GM12878 (cell line): ENCODE measurements at regions not wholly inside any gene's neighbourhood (a gene's known extent, or its start where the extent isn't known, plus 50 kb on each side); places are given as distances from the start of the nearest gene placed in this dataset.

Experiments
- BMI1 ChIP-seq: fragments of 450-650 bp; IDR thresholded peaks from 2 replicates; pipeline ENCODE4 v1.6.1; 2016; ENCODE audit warnings: mild to moderate bottlenecking, moderate library complexity, borderline replicate concordance
- CBX3 ChIP-seq: fragments of 200-600 bp; sonication (generic); IDR thresholded peaks from 2 replicates; pipeline ENCODE4 v1.6.1; 2016; ENCODE audit warnings: low read depth, borderline replicate concordance
- EED ChIP-seq: sonication (generic); IDR thresholded peaks from 2 replicates; pipeline ENCODE4 v1.6.1; 2016; ENCODE audit warnings: antibody characterized with exemption, low read depth
- IRF3 ChIP-seq: fragments of 450-650 bp; IDR thresholded peaks from 2 replicates; pipeline ENCODE4 v1.6.1; 2014; ENCODE audit warnings: mild to moderate bottlenecking
- PAX5 ChIP-seq: IDR thresholded peaks from 2 replicates; pipeline ENCODE4 v1.6.1; 2011; ENCODE audit warnings: low read depth, low read length, borderline replicate concordance
- PAX8 ChIP-seq: fragments of 450-650 bp; IDR thresholded peaks from 2 replicates; pipeline ENCODE4 v1.6.1; 2017; ENCODE audit warnings: mild to moderate bottlenecking, moderate library complexity
- POLR2A ChIP-seq: IDR thresholded peaks from 2 replicates; pipeline ENCODE4 v1.6.1; 2011; ENCODE audit warnings: low read depth, mild to moderate bottlenecking, low read length
- POLR2AphosphoS2 ChIP-seq: IDR thresholded peaks from 2 replicates; pipeline ENCODE4 v1.6.1; 2011; ENCODE audit warnings: low read depth, mild to moderate bottlenecking, low read length, improper control_type of control experiment, moderate library complexity
- SMARCA5 ChIP-seq: fragments of 450-650 bp; IDR thresholded peaks from 2 replicates; pipeline ENCODE4 v1.6.1; 2017; ENCODE audit warnings: mild to moderate bottlenecking
- SRF ChIP-seq, 2 experiments: IDR thresholded peaks; 2 replicates each; pipeline ENCODE4 v1.6.1; 2011; ENCODE audit warnings: low read depth in 2 of 2, low read length in 2 of 2, mild to moderate bottlenecking in 1 of 2, moderate library complexity in 1 of 2
- TCF12 ChIP-seq: IDR thresholded peaks from 2 replicates; pipeline ENCODE4 v1.6.1; 2011; ENCODE audit warnings: low read depth, mild to moderate bottlenecking, low read length
- ZBTB40 ChIP-seq: fragments of 450-650 bp; IDR thresholded peaks from 2 replicates; pipeline ENCODE4 v1.6.1; 2016; ENCODE audit warnings: mild to moderate bottlenecking, moderate library complexity, borderline replicate concordance
- TF ChIP-seq, protein P1 (sequence below): fragments of 150-350 bp; IDR thresholded peaks from 2 replicates; pipeline ENCODE4 v1.6.1; 2014; ENCODE audit warnings: mild to moderate bottlenecking, low read depth, low read length
- TF ChIP-seq, protein P2 (sequence below): IDR thresholded peaks from 2 replicates; pipeline ENCODE4 v1.6.1; 2012; ENCODE audit warnings: improper control_type of control experiment, low read depth, low read length; ENCODE audit not compliant: insufficient replicate concordance
- TF ChIP-seq, protein P3 (sequence below): fragments of 450-650 bp; IDR thresholded peaks from 2 replicates; pipeline ENCODE4 v1.6.1; 2017; ENCODE audit warnings: mild to moderate bottlenecking, low read depth, inconsistent platforms; ENCODE audit not compliant: poor library complexity, severe bottlenecking

- TF ChIP-seq, protein P1, sequence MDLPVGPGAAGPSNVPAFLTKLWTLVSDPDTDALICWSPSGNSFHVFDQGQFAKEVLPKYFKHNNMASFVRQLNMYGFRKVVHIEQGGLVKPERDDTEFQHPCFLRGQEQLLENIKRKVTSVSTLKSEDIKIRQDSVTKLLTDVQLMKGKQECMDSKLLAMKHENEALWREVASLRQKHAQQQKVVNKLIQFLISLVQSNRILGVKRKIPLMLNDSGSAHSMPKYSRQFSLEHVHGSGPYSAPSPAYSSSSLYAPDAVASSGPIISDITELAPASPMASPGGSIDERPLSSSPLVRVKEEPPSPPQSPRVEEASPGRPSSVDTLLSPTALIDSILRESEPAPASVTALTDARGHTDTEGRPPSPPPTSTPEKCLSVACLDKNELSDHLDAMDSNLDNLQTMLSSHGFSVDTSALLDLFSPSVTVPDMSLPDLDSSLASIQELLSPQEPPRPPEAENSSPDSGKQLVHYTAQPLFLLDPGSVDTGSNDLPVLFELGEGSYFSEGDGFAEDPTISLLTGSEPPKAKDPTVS: no peak
- TF ChIP-seq PAX5: no peak
- no peak for TF ChIP-seq SRF (IDR thresholded peaks at IDR 0.05; ENCODE audit: low read depth in 2 of 2, low read length in 2 of 2)
- TF ChIP-seq EED: no peak
- TF ChIP-seq IRF3: no peak
- TF ChIP-seq ZBTB40: no peak
- no peak for TF ChIP-seq POLR2AphosphoS2
- TF ChIP-seq POLR2A: no peak
- TF ChIP-seq SMARCA5: no peak
- TF ChIP-seq CBX3: no peak
- TF ChIP-seq, protein P2, sequence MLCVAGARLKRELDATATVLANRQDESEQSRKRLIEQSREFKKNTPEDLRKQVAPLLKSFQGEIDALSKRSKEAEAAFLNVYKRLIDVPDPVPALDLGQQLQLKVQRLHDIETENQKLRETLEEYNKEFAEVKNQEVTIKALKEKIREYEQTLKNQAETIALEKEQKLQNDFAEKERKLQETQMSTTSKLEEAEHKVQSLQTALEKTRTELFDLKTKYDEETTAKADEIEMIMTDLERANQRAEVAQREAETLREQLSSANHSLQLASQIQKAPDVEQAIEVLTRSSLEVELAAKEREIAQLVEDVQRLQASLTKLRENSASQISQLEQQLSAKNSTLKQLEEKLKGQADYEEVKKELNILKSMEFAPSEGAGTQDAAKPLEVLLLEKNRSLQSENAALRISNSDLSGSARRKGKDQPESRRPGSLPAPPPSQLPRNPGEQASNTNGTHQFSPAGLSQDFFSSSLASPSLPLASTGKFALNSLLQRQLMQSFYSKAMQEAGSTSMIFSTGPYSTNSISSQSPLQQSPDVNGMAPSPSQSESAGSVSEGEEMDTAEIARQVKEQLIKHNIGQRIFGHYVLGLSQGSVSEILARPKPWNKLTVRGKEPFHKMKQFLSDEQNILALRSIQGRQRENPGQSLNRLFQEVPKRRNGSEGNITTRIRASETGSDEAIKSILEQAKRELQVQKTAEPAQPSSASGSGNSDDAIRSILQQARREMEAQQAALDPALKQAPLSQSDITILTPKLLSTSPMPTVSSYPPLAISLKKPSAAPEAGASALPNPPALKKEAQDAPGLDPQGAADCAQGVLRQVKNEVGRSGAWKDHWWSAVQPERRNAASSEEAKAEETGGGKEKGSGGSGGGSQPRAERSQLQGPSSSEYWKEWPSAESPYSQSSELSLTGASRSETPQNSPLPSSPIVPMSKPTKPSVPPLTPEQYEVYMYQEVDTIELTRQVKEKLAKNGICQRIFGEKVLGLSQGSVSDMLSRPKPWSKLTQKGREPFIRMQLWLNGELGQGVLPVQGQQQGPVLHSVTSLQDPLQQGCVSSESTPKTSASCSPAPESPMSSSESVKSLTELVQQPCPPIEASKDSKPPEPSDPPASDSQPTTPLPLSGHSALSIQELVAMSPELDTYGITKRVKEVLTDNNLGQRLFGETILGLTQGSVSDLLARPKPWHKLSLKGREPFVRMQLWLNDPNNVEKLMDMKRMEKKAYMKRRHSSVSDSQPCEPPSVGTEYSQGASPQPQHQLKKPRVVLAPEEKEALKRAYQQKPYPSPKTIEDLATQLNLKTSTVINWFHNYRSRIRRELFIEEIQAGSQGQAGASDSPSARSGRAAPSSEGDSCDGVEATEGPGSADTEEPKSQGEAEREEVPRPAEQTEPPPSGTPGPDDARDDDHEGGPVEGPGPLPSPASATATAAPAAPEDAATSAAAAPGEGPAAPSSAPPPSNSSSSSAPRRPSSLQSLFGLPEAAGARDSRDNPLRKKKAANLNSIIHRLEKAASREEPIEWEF: no peak
- no peak for TF ChIP-seq PAX8
- TF ChIP-seq BMI1: no peak
- TF ChIP-seq, protein P3, sequence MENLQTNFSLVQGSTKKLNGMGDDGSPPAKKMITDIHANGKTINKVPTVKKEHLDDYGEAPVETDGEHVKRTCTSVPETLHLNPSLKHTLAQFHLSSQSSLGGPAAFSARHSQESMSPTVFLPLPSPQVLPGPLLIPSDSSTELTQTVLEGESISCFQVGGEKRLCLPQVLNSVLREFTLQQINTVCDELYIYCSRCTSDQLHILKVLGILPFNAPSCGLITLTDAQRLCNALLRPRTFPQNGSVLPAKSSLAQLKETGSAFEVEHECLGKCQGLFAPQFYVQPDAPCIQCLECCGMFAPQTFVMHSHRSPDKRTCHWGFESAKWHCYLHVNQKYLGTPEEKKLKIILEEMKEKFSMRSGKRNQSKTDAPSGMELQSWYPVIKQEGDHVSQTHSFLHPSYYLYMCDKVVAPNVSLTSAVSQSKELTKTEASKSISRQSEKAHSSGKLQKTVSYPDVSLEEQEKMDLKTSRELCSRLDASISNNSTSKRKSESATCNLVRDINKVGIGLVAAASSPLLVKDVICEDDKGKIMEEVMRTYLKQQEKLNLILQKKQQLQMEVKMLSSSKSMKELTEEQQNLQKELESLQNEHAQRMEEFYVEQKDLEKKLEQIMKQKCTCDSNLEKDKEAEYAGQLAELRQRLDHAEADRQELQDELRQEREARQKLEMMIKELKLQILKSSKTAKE: no peak
- TF ChIP-seq TCF12: no peak
Observed at GRCh38 chr14:24699052-24699451, 65.1 kb upstream of the GZMB start (continued).
